IgD-negative memory B cell (primary cell): ENCODE measurements at regions not wholly inside any gene's neighbourhood (a gene's known extent, or its start where the extent isn't known, plus 50 kb on each side); places are given as distances from the start of the nearest gene placed in this dataset.
"Not testable (repeated sequence)": the region's sequence is repeated elsewhere in the genome, so short reads cannot be mapped to it uniquely, and the experiment has no call there.

Experiments used
- H3K27ac Mint-ChIP-seq, 3 donors: one replicate each; pipeline ENCODE4 v1.8.0; 2020 to 2022; ENCODE audit warnings: mild to moderate bottlenecking in 3 of 3, mixed read lengths in 3 of 3, moderate library complexity in 1 of 3
- H3K27me3 Mint-ChIP-seq: one replicate; pipeline ENCODE4 v1.8.0; 2021; ENCODE audit warnings: mixed read lengths
- H3K36me3 Mint-ChIP-seq: one replicate; pipeline ENCODE4 v1.8.0; 2020; ENCODE audit warnings: mild to moderate bottlenecking, mixed read lengths
- H3K4me1 Mint-ChIP-seq, 3 donors: one replicate each; pipeline ENCODE4 v1.8.0; 2020 to 2022; ENCODE audit warnings: mixed read lengths in 3 of 3, mild to moderate bottlenecking in 1 of 3
- H3K4me3 Mint-ChIP-seq, 4 donors: one replicate each; pipeline ENCODE4 v1.8.0; 2020 to 2022; ENCODE audit warnings: mild to moderate bottlenecking in 4 of 4, mixed read lengths in 4 of 4, moderate library complexity in 3 of 4
- H3K9me3 Mint-ChIP-seq, 3 donors: one replicate each; pipeline ENCODE4 v1.8.0; 2020 to 2021; ENCODE audit warnings: mixed read lengths in 3 of 3, mild to moderate bottlenecking in 1 of 3

DNA sequence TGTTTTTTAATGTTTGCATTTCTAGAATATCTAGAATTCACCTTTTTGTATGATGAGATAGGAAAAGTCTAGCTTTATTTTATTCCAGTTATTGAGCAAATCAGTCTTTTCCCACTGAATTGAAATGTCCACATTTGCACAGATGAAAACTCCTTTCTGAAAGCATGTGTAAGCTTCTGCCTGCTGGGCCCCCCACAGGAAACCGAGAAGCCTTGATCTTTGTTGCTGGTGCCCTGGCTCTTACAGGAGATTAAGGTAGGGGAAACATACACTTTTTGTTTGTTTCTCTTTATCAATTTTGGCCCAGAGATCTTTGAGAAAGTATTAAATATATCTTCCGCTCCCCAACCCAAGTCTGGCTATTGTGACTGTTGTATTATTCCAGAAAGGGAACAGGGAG is 87.2 kb upstream of the GNAZ start:
- Mint-ChIP-seq H3K4me1 (peaks cover 6 to 15% (median 10%) of the 10 kb centered on the region in 3 donors), H3K36me3 (no peaks in the 10 kb centered on the region), H3K4me3 (no peak overlapping the region), H3K27me3 (peaks cover 1% of the 10 kb centered on the region), H3K27ac (no peak overlapping the region), H3K9me3 (peaks cover 0 to 6% (median 5%) of the 10 kb centered on the region in 3 donors)

GRCh38 chr22:22983816-22984215 is 86.5 kb upstream of the GNAZ start:
- no peaks in the 10 kb centered on the region for H3K36me3 Mint-ChIP-seq
- peaks cover 3% of the 10 kb centered on the region for H3K27me3 Mint-ChIP-seq
- peaks cover 6 to 15% (median 10%) of the 10 kb centered on the region in 3 donors for H3K4me1 Mint-ChIP-seq
- no peak overlapping the region for H3K27ac Mint-ChIP-seq
- peaks cover 0 to 6% (median 5%) of the 10 kb centered on the region in 3 donors for H3K9me3 Mint-ChIP-seq
- H3K4me3 Mint-ChIP-seq: no peak overlapping the region

GRCh38 chr22:22984967-22985366 is 85.4 kb upstream of the GNAZ start:
- peaks cover 6 to 15% (median 10%) of the 10 kb centered on the region in 3 donors for H3K4me1 Mint-ChIP-seq
- H3K27me3 Mint-ChIP-seq: peaks cover 2% of the 10 kb centered on the region
- H3K36me3 Mint-ChIP-seq: no peaks in the 10 kb centered on the region
- H3K9me3 Mint-ChIP-seq: peaks cover 0 to 6% (median 0%) of the 10 kb centered on the region in 3 donors
- H3K4me3 Mint-ChIP-seq: no peak overlapping the region
- no peak overlapping the region for H3K27ac Mint-ChIP-seq

- peak overlapping the region in 1 of 3 donors; percentile 6 for H3K27ac Mint-ChIP-seq
- H3K4me1 Mint-ChIP-seq: peaks cover 6 to 15% (median 10%) of the 10 kb centered on the region in 3 donors
- no peaks in the 10 kb centered on the region for H3K36me3 Mint-ChIP-seq
- H3K9me3 Mint-ChIP-seq: no peaks in the 10 kb centered on the region
- H3K27me3 Mint-ChIP-seq: peaks cover 4% of the 10 kb centered on the region
- H3K4me3 Mint-ChIP-seq: no peak overlapping the region
Observed at GRCh38 chr22:22986008-22986407, 84.3 kb upstream of the GNAZ start.

GRCh38 chr22:22986640-22987039 is 83.7 kb upstream of the GNAZ start:
- Mint-ChIP-seq H3K27me3 (peaks cover 4% of the 10 kb centered on the region), H3K27ac (no peak overlapping the region), H3K4me3 (no peak overlapping the region), H3K4me1 (peaks cover 6 to 13% (median 10%) of the 10 kb centered on the region in 3 donors), H3K36me3 (no peaks in the 10 kb centered on the region), H3K9me3 (no peaks in the 10 kb centered on the region)

- Mint-ChIP-seq H3K27me3 (peaks cover 4% of the 10 kb centered on the region), H3K9me3 (no peaks in the 10 kb centered on the region), H3K4me3 (no peak overlapping the region), H3K4me1 (peaks cover 0 to 4% (median 3%) of the 10 kb centered on the region in 3 donors), H3K27ac (no peak overlapping the region), H3K36me3 (no peaks in the 10 kb centered on the region)
Observed at GRCh38 chr22:22988150-22988549, 82.2 kb upstream of the GNAZ start.

- no peak overlapping the region for H3K4me3 Mint-ChIP-seq
- no peaks in the 10 kb centered on the region for H3K36me3 Mint-ChIP-seq
- H3K4me1 Mint-ChIP-seq: no peaks in the 10 kb centered on the region
- H3K27me3 Mint-ChIP-seq: peaks cover 4% of the 10 kb centered on the region
- no peaks in the 10 kb centered on the region for H3K9me3 Mint-ChIP-seq
- no peak overlapping the region for H3K27ac Mint-ChIP-seq
Observed at GRCh38 chr22:22988785-22989184, 81.5 kb upstream of the GNAZ start.

DNA sequence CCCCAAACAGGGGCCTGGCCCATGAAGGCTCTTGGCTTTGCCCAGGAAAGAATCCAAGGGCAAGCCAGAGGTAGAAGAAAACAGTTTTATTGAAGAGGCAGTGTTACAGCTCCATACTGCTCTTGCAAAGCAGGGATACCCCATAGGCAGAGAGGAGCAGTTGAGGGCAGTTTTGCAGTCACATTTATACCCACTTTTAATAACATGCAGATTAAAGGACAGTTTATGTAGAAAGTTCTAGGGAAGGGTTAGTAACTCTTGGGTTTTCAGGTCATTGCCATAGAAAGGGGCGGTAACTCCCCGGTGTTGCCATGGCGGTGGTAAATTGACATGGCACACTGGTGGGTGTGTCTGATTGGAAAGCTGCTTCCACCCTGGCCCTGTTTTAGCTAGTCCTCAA is 80.5 kb upstream of the GNAZ start:
- H3K27me3 Mint-ChIP-seq: peaks cover 5% of the 10 kb centered on the region
- peaks cover 1% of the 10 kb centered on the region for H3K36me3 Mint-ChIP-seq

DNA sequence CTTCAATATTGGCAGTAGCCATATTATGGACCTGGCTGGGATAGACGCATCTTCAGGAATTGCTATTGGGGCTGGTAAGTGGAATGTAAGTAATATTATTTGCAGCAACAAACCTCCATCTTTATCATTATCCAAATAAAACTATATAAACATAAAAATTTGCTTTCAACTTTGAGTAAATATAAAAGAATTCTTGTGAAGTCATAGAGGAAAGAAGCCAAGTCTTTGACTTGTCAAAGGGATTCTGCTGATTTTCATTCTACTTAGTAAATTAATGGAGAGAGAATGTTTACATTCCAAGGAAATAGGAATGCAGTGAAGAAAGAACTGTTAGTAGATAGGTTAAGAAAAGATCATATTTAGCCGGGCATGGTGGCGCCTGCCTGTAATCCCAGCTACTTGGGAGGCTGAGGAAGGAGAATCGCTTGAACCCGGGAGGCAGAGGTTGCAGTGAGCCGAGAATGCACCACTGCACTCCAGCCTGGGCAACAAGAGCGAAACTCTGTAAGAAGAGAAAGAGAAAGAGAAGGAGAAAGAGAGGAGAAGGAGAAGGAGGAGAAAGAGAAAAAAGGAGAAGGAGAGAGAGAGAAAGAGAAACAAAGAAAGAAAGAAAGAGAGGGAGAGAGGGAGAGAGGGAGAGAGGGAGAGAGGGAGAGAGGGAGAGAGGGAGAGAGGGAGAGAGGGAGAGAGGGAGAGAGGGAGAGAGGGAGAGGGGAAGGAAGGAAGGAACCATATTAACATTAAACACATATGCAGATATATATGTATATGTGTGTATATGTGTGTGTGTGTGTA is 79.4 kb upstream of the GNAZ start:
- H3K27me3 Mint-ChIP-seq, H3K4me1 Mint-ChIP-seq, H3K36me3 Mint-ChIP-seq, H3K4me3 Mint-ChIP-seq, H3K27ac Mint-ChIP-seq, H3K9me3 Mint-ChIP-seq: not testable (repeated sequence)

More for the DNA sequence above, 80.5 kb upstream of the GNAZ start:
- Mint-ChIP-seq H3K4me3 (no peak overlapping the region), H3K4me1 (no peaks in the 10 kb centered on the region), H3K27ac (no peak overlapping the region), H3K9me3 (no peaks in the 10 kb centered on the region)

DNA sequence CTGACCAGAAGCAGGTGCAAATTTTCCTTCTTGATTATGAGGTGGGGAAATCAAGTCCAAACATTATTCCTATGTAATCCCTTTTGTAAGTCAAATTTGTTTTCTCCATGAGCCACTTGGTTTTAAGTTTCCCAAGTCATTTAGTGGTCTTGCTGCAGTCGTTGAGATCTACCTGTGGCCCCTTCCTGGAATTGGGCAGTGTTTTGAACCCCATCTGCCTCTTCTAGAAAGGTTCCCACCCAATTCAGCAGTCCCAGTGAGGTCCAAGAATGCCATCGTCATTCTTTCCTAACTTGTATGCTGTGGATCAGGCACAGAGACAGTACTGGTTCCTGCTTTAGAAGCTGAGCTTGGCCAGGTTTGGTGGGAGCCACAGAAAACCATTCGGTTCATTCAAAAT is 77.8 kb upstream of the GNAZ start:
- Mint-ChIP-seq H3K27ac (no peak overlapping the region), H3K4me1 (no peaks in the 10 kb centered on the region), H3K4me3 (no peak overlapping the region), H3K27me3 (peaks cover 5% of the 10 kb centered on the region), H3K9me3 (peaks cover 5 to 11% (median 10%) of the 10 kb centered on the region in 3 donors), H3K36me3 (peaks cover 4% of the 10 kb centered on the region)

GRCh38 chr22:22993184-22993583 is 77.1 kb upstream of the GNAZ start:
- Mint-ChIP-seq H3K4me3 (no peak overlapping the region), H3K27ac (peak overlapping the region in 1 of 3 donors; percentile 53), H3K9me3 (peaks cover 9 to 18% (median 15%) of the 10 kb centered on the region in 3 donors), H3K27me3 (peaks cover 5% of the 10 kb centered on the region), H3K4me1 (no peaks in the 10 kb centered on the region), H3K36me3 (peaks cover 5% of the 10 kb centered on the region)

DNA sequence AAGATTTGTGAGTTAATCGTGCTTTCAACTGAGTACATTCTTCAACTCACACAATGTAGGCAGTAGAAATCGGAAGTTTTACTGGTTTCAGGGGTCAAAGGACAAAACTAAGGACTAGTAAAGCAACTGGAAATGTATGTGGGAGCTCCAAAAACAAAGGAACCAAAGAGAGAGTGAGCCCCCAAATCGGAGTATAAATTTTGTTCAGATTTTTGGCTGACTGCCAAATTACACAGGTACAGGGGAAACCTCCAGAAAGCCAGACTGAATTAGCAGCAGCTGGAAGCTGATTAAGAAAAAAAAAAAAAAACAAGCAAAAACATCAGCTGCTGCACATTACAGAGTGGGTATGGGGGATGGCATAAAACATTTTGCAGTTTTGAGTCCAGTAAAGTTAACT is 75.2 kb upstream of the GNAZ start:
- Mint-ChIP-seq H3K27me3 (peaks cover 1% of the 10 kb centered on the region), H3K4me1 (peaks cover 0 to 8% (median 0%) of the 10 kb centered on the region in 3 donors), H3K9me3 (peaks cover 9 to 24% (median 19%) of the 10 kb centered on the region in 3 donors)

DNA sequence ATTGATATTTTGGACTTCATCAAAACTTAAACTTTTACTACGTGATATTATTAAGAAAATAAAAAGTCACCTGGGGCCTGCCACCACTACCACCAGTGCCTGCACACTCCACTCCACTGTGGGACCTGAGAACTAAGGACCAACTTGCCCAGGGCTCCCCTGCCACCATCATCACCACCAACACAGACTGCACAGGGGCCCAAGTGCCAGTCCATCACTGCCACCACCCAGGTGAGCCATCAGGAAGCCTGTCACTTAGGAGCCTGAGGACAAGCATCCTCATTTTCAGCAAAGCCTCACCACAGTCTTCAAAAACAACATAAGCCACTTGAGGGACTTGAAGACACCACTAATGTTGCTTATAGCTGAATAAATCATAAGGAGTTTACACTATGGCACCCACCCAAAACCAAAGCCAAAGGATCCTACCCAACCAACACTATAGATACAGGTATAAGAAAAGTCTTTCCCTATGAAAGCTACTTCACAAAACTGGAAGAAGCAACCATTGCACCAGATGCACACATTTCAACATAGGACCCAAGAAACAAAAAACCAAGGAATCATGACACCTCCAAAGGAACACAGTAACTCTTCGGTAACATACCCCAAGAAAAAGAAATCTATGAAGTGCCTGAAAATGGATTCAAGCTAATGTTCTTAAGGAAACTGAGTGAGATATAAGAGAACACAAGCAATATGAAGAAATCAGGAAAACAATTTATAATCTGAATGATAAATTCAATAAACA is 73.6 kb upstream of the GNAZ start:
- H3K4me3 Mint-ChIP-seq: peak overlapping the region in 1 of 4 donors; percentile 46
- H3K27ac Mint-ChIP-seq: no peak overlapping the region
- peaks cover 9 to 24% (median 20%) of the 10 kb centered on the region in 3 donors for H3K9me3 Mint-ChIP-seq
- H3K36me3 Mint-ChIP-seq: peaks cover 9% of the 10 kb centered on the region
- H3K4me1 Mint-ChIP-seq: peaks cover 0 to 19% (median 7%) of the 10 kb centered on the region in 3 donors
- peaks cover 1% of the 10 kb centered on the region for H3K27me3 Mint-ChIP-seq

More for the DNA sequence above, 75.2 kb upstream of the GNAZ start:
- H3K4me3 Mint-ChIP-seq: no peak overlapping the region
- no peak overlapping the region for H3K27ac Mint-ChIP-seq
- peaks cover 5% of the 10 kb centered on the region for H3K36me3 Mint-ChIP-seq

- H3K27ac Mint-ChIP-seq: no peak overlapping the region
- peaks cover 9% of the 10 kb centered on the region for H3K36me3 Mint-ChIP-seq
- H3K4me1 Mint-ChIP-seq: peaks cover 0 to 26% (median 7%) of the 10 kb centered on the region in 3 donors
- no peak overlapping the region for H3K4me3 Mint-ChIP-seq
- peaks cover 9 to 24% (median 20%) of the 10 kb centered on the region in 3 donors for H3K9me3 Mint-ChIP-seq
- peaks cover 1% of the 10 kb centered on the region for H3K27me3 Mint-ChIP-seq
Observed at GRCh38 chr22:22997262-22997898, 72.9 kb upstream of the GNAZ start.

GRCh38 chr22:22997988-22998387 is 72.3 kb upstream of the GNAZ start:
- peaks cover 9 to 24% (median 20%) of the 10 kb centered on the region in 3 donors for H3K9me3 Mint-ChIP-seq
- H3K27me3 Mint-ChIP-seq: peaks cover 1% of the 10 kb centered on the region
- no peak overlapping the region for H3K27ac Mint-ChIP-seq
- peaks cover 0 to 26% (median 7%) of the 10 kb centered on the region in 3 donors for H3K4me1 Mint-ChIP-seq
- peaks cover 9% of the 10 kb centered on the region for H3K36me3 Mint-ChIP-seq
- no peak overlapping the region for H3K4me3 Mint-ChIP-seq
